T47D (cell line): ENCODE measurements at regions not wholly inside any gene's neighbourhood (a gene's known extent, or its start where the extent isn't known, plus 50 kb on each side); places are given as distances from the start of the nearest gene placed in this dataset.

Experiments
- DNase-seq, 2 experiments: peaks; one replicate each; pipeline versions ENCODE4 v3.0.0 to v3.0.0-alpha.2; 2011 to 2012; ENCODE audit warnings: low read depth in 1 of 2, low spot score in 1 of 2
- JUND ChIP-seq: IDR thresholded peaks from 2 replicates; pipeline ENCODE4 v1.6.1; 2012; ENCODE audit warnings: low read depth
- in situ Hi-C: cut with HindIII; loops from 2 replicates; pipeline ENCODE4 v1.10.0; 2016; ENCODE audit warnings: low sequenced_read_pairs, low pct_unique_long_range_greater_than_20kb

DNA sequence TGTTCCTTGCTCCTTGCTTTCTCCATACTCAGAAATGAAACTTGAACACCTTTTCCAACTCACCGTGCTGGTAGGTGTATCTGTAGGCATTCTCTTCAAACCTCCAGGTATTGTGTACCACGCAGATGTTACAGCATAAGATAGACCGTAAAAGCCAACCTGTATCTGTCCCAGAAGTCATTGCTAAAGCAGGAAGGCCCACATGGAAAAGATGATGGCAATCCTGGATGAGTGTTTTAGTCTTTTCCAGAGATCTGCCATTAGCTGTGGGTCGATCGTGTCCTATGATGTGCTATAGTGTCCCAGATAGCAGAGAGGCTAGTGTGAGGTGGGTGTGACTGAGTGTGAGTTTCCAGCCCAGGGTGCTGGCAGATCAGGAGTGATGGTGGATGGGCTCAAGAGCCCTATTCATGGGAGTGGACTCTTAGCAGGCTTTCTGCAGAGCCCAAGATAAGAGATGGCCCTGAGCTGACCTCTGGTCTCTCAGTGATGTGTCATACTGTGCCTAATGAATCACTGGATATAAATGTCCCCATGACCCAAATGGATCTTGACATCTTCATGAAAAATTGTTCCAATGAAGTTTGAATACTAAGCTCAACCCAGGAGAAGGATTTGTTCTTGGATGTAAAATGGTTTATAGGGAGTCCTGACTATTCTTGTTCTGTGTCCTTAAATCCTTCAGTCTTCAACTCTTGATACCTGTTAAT, 69.1 kb upstream of the WDR1 start:
- in situ Hi-C loops = no loop called here
- DNase-seq = no peak
- no peak for TF ChIP-seq JUND

DNA sequence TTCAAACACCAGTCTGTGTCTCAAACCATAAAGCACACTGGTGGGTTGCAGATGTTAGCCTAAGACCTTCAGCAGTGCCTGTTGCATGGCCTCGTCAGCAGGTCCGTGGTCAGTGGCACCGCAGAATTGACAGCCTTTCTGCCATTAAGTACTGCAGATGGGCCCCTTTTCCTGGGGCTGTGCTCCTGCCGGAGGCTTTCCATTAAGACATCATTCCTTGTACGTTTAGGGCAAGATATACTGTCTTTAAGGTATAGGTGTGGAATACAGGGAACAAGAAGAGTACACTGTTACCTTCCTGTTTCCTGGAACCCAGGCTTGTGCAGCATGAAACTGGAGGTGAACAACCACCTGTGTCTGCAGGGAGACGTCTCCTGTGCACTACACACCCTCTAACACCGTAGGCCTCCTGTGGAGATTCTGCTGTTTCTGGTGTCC, 67.9 kb upstream of the WDR1 start:
- DNase-seq = no peak
- TF ChIP-seq JUND = no peak
- in situ Hi-C loops = no loop called here

DNA sequence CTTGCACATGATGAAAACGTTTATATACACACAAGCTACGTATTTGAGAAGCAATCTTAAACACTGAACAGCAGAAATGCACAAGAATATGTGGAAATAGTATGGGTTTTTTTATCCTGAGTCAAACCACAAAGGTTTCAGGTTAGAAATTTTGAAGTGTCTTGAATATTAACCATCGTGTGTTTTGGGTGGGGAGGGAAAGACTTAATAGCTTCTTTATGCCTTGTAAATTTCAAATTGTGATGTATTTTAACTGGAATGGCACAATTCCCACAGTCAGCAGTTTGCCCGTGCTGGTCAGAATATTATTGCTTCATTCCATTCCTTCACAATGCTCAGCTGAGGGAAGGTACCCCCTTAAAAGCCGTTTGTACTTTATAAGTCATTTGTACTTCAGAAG, 67.4 kb upstream of the WDR1 start:
- TF ChIP-seq JUND = no peak
- in situ Hi-C loops = no loop called here
- no peak for DNase-seq

DNA sequence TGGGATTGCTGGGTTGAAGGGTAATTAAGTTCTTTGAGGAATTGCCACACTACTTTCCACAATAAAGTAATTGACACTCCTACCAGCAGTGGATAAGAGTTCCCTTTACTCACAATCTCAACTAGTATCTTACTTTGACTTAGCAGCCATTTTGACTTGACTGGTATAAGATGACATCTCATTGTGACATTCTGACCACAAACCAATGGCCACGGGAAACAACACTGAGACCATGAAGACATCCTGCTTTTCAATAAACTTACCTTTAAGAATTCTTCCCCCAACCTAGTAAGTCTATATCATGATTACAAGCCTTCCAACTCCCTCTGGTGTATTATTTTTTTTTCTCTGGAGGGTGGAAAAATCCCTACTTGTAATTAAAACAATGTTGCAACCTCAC, 66.9 kb upstream of the WDR1 start:
- in situ Hi-C loops = no loop called here
- no peak for TF ChIP-seq JUND
- no peak for DNase-seq

DNA sequence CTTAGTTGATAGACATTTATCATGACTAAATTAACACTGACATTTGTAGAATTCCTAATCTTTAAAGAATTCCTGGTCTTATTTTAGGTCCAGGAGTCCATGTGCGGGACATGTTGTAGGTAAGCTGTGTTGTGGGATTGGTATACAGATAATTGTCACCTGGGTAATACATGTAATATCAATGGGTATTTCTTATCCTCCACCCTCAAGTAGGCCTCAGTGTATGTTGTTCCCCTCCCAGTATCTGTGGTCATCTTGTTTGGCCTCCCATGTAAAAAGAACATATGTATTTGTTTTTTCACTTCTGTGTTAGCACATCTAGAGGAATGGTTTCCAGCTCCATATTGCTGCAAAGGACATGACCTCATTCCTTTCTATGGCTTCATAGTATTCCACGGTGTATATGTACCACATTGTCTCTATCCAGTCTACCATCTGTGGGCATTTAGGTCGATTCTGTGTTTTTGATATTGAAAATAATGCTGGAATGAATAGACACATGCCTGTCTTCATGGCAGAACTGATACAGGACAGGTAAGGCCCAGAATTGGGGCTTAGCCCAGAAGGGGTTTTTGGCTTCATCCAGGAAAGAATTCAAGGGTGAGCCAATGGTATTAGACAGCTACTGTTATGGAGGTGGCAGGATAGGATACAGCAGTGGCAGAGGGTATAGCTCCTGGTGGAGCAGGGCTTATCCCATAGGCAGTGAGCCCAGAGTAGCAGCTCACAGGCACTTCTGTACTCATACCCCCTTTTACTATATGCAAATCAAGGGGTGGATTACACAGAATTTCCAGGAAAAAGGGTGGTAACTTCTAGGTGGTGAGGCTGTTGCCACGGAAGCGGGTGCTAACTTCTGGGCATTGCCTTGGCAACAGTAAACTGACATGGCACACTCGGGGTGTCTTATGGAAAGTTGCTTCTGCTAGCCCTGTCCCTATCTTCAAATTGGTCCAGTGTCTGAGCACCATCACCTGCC, 66.1 kb upstream of the WDR1 start:
- TF ChIP-seq JUND = no peak
- in situ Hi-C loops = no loop called here
- DNase-seq = no peak

DNA sequence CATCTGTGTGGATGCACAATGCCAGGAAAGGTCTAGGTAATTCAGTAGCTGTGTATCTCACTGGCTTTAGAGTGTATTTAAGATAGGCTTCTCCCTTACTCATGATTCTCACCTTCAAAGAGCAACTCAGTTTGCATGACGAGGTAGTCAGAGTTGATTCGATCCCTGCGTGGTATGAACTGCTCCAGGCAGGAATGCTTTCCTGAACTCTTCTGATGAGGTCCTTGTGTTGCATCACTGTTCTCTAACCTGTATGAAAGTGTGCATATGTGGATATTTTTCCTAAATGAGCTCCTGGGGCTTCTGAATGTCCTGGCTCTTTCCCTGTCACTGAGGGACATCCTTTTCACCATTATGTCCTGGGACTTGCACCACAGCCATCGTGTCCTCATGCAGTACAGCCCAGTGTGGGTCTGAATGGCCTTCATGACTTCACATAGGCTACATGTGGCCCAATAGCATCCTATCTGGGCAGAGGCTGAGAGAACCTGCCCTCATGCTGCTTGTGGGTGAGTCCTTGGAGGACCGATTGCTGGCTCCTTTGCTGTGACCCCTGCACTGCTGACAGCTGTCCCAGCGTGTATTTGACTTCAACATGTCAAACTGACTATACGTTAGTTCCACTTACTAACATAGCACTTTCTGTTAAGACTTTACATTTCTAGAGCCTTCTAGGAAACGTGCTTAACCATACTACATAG, 65.3 kb upstream of the WDR1 start:
- no peak for TF ChIP-seq JUND
- DNase-seq = no peak
- in situ Hi-C loops = no loop called here

DNA sequence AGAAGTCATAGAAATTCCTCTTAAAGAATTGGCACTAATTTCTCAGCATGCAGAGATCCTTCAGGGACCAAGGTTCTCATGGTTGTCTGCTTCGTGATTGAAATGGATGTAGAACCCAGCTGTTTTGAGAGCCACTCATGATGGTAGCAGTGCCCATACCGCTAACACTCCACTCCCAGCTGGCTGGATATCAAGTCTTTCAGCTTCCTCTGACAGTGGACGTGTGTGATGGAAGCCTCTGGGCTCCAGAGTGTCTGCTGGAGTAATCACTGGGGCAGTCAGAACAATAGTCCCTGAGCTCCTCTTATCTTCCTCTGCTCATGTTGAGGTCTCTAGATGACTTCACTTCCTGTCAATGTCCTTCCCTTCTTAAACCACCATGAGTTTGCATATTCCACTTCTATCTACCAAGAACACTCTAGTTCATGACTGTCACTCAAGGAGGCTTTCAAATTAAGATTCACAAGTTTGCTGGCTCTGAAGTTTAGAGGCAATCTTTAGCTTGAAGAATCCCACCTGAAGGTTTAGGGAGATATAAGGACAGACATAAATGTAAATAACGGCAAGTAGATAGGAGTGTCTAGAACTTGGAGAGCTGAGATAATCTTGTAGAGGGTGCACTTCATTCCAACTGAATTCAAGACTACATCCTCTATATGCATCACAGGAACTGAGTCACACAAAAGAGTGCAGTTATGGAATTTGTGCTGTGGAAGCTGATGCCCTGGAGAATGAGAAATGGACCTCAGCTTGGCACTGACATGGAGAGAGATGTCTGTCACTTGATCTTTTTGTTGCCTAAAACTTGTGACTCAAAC, 64.5 kb upstream of the WDR1 start:
- in situ Hi-C loops = no loop called here
- no peak for DNase-seq
- TF ChIP-seq JUND = no peak

DNA sequence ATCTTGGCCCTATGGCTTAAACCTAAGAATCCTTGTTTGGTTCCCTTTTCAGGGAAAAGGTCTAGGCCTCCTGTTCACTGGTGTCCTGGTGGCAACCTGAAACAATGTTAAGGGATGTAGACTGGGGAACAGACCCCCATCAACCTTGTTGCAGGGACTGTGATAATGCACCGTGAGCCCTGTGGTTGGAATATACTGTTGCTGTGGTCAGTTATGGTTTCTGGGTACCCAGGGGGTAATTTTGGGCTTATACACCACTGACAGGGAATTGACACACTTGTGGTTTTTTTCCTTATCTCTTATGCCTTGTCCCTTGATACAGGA, 64.0 kb upstream of the WDR1 start:
- TF ChIP-seq JUND = no peak
- no peak for DNase-seq
- in situ Hi-C loops = no loop called here

DNA sequence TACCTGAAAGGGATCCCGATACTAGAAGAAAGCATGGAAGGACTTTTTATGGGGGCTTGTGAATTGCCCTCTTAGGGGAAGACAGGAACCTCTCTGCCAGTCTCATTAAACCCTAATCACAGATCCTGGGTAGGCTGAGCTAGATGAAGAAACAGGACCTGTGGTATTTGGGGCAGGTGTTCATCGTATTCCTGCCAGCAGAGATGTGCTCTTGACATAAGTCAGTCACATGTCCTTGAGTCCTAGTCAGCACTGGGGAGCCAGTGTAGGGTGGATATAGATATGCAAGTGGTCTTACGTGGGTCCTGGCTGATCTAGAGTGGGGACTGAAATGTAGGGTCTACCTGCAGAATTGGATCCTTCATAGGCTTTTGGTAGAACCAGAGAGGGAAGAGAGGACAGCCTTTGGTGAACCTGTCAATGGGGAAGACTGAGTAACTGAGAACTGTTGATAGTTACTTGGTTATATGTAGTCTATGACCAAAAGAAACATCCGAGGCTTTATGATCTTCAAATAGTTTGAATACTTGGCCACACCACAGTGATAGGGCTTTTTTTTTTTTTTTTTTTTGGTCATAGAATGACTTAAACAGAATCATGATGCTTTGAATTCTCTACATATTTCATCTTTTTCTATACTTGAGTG, 63.5 kb upstream of the WDR1 start:
- in situ Hi-C loops = no loop called here
- no peak for TF ChIP-seq JUND
- no peak for DNase-seq

DNA sequence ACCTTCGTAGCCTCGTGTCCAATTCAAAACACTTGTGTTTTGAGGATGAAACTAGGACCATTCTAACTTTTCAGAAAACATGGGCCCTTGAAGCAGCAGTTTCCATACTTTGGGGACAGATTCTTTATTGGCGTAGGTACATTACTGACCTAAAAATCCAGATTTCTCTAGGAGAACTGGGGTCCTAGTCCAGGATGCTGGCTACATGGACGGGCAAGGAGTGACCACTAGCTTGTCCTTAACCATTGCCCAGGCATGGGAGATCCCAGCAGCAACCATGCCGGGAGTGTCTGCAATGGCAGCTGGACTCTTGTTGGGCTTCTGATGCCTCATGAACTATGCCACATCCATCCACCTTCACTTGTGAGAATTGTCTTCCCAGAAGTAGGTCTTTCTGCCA, 62.2 kb upstream of the WDR1 start:
- in situ Hi-C loops = no loop called here
- DNase-seq = no peak
- TF ChIP-seq JUND = no peak

DNA sequence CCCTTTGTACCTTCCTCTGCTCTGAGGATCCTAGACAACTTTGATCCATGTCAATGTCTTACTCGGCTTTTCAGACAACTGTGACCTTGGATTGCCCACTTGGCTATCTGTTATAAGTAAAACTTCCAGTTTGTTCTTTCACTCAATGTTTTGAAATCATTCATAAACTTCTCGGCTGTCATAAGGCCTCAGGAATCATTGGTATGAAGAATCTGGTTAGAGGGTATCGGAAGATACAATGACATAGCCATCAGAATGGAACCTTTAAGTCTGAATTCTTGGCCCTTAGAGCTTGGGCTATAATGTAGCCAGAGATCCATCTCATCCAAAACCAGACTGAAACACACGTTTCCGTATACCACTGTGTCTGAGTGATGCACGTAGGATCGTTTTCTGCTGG, 59.0 kb upstream of the WDR1 start:
- DNase-seq = no peak
- TF ChIP-seq JUND = no peak
- in situ Hi-C loops = no loop called here
